UCSD-AML1 (cell line): ENCODE measurements at regions not wholly inside any gene's neighbourhood (a gene's known extent, or its start where the extent isn't known, plus 50 kb on each side); places are given as distances from the start of the nearest gene placed in this dataset.
A peak's percentile ranks its signal among the peaks of the same experiment; 100 is the strongest.

Experiments used
- DNase-seq: peaks from one replicate; lab custom pipeline; 2025; ENCODE audit not compliant: unreplicated experiment; lab: John Stamatoyannopoulos, UW

DNA sequence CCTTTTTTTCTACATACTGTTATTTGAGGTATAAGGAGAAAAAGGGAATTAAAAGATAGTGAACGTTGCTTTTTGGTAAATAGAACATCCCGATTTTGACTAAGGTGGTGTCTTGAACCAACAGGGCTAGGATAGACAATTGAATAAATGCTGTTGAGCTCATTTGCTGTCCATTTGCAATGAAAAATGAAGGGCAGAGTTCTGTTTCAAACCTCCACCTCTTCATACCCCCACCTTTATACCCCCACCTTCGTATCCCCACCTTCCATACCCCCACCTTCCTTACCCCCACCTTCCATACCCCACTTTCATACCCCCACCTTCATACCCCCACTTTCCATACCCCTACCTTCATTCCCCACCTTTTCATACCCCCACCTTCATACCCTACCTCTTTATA is 93.4 kb upstream of the NAA20 start:
- DNase-seq = no peak

DNA sequence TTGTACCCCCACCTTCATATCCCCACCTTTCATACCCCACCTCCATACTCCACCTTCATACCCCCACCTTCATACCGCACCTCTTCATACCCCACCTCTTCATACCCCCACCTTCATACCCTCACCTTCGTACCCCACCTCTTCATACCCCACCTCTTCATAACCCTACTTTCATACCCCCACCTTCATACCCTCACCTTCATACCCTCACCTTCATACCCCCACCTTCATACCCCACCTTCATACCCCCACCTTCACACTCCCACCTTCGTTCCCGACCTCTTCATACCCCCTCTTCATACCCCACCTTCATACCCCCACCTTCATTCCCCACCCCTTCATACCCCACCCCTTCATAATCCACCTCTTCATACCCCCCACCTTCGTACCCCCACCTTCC is 92.9 kb upstream of the NAA20 start:
- DNase-seq = no peak

DNA sequence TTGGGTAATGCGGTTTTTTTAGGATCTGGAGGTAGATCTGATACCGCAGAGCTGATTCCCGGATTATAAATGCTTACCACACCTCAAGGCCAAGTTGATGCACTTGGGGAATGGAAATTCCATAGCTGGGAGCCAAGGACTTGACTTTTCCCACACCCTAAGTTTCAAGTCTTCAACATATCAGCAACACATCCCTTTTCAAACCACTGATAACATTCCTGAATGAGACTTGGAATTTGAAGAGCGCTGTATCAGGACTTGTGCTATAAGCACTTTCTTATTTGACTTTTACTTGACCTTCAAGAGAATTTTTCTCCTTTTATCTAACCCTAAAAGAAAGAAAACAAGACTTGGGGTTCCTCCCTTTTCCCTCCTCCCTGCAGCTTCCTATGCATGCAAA is 90.6 kb upstream of the NAA20 start:
- DNase-seq = no peak

DNA sequence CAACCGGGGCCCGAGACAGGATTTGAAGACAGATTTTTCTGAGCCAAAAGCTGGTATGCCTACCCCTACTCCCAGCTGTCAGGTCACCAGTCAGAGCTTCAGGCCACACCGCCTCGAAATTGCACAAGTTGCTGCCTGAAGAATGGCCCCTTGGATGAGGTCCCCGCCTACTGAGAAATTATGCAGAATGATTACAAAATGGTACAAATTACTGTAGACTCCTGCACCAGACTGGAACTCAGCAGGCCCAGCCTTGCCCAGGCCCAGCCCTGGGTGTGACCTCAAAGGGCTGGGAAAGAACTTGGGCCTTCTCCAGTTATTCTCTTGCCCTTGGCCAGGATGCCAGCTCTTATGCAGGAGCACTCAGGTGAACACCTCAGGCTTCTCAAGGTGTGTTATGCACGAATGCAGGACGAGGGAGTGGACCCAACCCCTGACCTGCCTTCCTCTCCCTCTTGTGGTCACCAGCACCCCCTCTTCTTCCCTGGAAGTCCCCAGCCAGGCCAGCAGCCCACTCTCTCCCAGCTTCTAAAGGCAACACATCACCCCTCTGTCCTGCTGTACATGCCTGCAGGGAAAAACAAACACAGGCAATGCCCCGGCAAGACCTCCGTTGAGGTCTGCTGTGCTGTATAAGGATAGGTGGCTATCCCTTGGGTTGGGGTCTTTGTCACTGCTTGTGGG is 88.7 kb upstream of the NAA20 start:
- no peak for DNase-seq

DNA sequence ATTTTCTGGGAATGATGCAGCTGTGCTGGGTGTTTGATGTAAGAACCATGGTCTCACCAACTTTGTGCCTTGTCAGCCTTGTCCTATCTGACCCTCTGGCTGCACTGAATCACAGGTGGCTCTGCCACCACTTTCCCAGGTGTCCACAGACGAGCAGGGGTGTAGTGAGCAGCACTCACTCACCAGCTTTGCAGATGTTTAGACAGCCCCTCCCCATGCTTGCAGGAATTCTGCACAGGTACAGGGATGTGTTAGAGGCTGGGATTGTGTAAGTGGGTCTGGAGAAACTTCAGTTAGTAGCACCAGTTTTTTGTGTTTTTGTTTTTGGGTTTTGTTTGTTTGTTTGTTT is 88.2 kb upstream of the NAA20 start:
- no peak for DNase-seq

DNA sequence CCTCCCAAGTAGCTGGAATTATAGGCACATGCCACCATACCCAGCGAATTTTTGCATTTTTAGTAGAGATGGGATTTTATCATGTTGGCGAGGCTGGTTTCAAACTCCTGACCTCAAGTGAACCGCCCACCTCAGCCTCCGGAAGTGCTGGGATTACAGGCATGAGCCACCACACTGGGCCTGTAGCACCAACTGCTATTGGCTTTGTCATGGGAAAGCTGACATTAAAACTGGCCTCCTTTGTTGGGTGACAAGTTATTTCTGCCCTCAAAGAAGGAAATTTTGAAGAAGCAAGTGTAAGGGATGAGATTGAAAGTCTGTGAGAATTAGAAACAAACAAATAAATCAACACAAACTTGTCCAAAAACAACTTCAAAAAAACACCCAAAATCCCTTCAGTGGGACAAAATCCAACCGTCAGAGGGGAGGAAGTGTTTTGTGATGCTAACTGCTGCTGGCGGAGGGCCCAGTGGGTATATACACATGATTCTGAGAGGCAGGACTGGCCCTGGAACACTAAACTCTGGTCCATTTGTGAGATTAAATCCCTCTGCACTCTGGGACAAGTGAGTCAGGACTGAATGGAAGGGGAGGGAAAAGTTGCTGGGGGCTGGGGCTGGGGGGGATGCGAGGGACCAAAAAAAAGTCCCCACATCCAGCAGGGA is 87.5 kb upstream of the NAA20 start:
- no peak for DNase-seq

DNA sequence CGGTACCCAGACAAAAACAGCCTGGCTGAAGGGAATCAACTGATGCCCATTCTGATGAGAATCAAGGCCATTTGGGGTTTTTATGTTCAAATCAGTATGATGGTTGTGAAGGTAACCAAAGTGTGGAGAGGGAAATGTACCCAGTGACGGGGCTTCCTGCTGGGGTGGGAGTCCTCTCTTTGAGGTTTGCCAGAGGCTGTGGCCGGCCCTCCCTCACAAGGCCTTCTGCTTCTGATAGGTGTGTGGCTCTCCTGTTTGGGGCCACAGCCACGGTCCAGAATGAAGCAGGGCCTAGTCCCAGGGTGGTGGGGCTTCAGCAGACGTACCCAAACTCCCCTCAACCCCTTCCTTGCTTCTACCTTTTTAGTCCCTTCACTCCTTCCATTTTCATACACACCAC is 86.7 kb upstream of the NAA20 start:
- no peak for DNase-seq

DNA sequence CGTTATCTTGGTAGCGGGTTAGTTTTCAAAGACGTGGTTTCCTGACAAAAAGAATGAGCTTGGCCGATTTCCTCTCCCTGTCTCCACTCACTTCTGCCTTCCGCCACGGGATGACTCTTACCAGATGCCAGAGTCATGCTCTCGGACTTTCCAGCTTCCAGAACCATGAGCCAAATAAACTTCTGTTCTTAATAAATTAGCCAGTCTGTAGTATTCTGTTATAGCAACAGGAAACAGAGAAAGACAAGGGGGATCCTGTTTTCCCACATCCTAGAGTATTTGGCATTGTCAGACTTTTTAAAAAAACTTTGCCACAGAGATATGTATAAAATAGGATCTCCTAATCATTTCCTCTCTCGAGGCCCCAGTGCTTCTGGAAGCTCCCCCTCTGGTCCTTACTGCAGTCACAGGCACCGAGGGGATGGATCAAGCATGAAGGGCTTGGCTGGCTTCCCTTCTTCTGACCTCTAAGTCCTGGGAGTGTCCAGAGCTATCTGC is 84.9 kb upstream of the NAA20 start:
- peak; percentile 22 for DNase-seq

DNA sequence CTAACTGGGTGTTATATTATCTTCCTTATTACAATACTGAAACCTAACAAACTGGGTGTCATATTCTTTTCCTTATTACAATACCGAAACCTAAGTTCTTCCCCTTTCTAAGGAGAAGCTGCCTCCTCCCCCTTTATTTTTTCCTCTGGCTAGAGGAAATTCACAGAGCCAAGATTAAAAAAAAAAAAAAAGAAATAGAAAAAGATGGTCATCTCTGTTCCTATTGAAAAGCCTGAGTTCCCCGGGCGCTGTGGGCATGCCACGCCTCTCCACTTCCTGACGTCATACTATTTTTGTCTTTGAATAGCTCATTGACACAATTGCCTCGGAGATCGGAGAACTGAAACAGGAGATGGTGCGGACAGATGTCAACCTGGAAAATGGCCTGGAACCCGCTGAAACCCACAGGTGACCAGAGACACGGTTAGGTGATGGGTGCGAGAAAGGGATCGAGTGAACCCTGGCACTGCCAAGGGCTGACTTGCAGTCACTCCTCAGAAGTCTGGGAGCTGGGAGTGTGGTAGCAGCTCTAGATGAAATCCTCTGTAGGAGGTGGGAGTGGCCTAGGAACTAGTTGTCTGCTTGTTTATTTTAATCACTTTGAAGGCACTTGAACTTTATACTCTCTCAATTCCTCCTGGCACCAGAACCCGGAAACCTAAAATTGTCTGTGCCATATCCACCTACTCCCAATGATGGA is 82.2 kb upstream of the NAA20 start:
- peak; percentile 64 for DNase-seq

DNA sequence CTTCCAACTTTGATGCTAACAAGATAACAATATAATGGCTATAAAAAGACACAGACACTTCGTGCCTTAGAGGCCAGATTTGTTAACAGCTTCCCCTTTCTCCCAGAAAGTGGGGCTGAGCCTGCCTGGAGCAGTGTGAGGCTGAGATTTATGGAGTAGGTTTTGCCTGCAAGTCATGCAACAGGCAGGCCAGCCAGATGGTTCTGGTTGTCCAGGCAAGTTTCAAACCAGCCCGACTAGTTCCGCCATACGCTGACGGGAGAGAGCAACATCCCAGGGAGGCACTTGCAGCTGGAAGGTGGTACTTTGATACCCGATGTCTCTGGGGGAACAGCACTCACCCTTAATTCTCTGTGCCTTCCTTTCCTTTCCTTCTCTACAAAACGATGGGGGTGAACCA is 81.3 kb upstream of the NAA20 start:
- no peak for DNase-seq

DNA sequence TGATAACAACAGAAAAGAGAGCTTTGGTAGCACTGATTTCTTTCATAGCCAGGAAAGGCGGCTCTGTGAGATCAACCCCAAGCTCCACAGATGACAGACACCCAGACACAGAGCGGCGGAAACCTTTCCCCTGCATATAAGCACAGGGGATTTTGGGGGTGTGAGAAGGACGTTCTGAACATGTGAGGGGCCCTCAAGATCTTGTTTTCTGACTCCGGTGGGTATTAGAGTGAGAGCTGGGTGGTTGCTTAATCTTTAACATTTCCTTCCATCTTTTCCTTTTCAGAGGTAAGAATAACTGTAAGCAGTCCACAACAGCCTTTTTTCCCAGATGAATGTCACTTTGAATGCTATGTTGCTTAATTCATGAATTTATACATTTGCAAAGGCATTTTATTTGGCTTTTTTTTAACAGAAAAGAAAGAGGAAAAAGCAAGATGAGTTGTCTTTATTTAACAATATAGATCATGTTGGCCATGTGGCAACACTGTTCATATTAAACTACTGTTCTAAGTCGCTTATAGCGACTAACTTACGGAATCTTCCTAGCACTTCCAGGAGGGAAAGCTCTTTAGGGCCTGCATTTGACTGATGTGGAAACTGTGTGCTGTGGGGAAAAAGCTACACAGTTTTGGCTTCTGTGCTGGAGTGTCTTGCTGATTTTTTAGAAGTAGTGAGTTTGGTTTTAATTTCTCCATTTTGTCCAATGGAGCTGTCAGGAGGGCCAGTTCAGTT is 80.5 kb upstream of the NAA20 start:
- no peak for DNase-seq

DNA sequence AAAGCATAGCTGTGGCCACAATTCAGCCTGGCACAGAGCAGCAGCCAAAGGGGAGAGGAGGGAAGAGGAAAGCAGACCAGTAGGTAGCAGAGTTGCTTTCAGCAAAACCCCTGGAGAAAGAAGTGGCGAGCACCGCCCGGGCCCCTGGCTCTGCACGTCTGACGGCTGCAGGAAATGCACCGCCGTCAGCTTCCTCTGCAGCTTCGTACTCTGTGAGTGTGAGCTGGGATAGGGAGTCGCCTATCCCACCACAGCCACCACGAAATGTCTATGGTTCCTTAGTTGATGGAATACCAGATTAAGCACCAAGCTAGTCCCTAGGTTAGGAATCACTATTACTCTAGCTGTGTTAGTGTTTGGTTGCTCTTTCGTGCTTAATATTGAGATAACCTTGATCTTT is 79.9 kb upstream of the NAA20 start:
- peak; percentile 63 for DNase-seq

DNA sequence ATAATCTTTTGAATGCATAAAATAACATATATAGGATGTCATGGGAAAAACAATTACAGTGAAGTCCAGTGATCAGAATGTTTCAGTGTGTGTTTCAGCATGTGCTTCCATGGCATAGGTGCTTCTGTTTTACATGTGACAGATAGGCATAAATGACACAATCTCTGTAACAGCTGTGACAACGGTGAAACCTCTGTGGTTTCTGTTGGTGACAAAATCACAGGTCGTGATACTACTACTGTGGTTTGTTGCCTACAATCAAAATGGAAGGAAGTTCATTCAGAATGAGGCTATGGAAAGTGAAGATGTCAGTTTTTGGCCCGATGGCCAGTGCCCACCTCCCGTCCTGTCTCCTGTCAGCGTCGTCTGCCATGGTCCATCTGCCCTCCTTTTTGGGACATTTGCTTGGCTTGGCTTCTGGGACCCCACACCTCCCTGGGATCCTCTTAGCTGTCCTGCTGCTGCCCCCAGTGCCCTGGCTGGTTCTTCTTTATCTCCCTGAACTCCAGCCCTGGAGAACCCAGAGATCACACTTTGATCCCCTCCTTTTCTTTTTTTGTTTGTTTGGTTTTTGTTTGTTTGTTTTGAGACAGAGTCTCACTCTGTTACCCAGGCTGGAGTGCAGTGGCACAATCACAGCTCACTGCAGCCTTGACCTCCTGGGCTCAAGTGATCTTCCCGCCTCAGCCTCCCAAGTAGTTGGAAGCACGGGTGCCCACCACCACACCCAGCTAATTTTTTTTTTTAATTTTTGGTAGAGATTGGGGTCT is 79.3 kb upstream of the NAA20 start:
- DNase-seq = no peak

DNA sequence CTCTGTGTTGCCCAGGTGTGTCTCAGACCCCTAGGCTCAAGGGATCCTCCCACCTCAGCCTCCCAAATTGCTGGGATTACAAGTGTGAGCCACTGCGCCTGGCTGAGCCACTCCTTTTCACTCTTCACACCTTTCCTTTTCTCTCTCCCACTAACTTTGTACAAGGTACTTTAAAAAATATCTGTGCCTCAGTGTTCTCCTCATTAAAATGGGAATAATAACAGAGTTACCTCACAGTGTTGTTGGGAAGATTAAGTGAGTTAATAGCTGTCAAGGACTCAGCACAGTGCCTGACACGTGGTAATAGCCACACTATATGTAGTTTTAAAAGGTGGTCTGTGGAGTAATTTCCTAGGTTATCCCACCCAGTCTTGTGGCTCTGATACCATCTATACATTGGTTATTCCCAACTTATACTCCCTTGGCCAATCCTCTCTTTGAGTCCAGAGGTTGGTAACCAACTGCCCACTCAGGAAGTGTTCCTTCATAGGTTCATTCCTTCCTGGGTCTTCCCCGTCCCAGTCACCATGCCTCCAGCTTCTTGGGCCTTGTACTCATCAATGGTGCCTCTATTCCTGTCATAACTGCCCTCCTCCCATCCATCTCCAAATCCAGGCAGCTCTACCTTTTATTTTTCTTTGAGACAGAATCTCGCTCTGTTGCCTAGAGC is 78.6 kb upstream of the NAA20 start:
- DNase-seq = no peak

DNA sequence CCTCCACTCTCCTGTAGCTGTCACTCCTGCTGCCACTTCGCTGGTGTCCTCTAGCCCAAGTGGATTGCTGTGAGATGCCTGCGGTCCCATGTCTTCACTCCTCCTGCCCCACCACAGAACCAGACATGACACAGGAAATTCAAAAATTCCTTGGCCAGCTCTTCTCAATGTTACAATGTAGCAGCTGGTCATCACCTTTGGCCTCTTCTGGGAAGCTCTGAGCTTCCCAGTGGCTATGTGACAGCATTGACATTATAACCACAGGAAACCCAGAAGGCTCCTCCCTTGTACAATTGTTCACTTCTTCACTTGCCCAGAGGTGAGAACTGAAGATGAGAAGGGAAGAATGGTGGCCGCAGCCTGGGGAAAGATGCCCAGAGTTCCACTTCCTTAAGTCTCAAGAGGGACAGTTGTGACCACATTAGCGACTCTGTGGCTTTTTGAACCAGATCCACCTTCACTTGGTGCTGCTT is 76.1 kb upstream of the NAA20 start:
- no peak for DNase-seq

DNA sequence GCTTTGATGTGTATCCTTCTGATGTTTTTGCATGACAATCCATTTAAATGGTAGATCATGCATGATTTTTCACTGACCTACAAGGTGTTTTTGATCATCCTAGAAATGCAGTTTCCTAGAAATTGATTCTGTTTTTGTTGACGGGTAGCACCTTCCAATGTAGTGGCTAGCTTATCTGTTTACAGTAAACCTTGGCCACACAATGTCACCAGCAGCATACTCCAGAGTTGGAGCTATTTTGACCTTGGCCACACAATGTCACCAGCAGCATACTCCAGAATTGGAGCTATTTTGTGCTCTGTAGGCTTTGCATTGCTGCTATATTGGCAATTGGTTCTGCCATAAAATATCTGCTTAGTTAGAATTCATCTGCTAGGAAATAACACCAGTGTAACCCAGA is 74.6 kb upstream of the NAA20 start:
- no peak for DNase-seq

DNA sequence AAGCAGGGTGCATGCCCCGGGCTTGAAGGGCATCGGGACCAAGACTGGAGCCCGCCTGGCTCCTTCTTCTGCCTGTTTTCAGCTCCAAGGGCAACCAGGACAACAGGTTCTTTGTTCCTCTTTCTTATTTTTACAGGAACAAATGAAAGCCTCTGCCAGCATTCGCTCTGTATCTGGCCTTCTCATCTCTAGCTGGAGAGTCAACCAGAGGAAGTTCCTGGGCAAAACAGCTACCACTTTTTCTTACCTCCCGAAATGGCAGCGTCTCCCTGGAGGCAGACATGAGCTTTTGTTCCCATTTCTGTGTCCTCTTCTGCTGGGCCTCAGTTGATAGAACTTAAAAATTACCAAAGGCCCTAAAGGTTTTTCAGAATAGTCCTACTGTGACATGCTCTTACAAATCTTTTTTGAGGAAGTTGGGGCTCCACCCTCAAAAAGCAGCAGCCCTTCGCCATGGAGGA is 74.1 kb upstream of the NAA20 start:
- DNase-seq = peak; percentile 39

DNA sequence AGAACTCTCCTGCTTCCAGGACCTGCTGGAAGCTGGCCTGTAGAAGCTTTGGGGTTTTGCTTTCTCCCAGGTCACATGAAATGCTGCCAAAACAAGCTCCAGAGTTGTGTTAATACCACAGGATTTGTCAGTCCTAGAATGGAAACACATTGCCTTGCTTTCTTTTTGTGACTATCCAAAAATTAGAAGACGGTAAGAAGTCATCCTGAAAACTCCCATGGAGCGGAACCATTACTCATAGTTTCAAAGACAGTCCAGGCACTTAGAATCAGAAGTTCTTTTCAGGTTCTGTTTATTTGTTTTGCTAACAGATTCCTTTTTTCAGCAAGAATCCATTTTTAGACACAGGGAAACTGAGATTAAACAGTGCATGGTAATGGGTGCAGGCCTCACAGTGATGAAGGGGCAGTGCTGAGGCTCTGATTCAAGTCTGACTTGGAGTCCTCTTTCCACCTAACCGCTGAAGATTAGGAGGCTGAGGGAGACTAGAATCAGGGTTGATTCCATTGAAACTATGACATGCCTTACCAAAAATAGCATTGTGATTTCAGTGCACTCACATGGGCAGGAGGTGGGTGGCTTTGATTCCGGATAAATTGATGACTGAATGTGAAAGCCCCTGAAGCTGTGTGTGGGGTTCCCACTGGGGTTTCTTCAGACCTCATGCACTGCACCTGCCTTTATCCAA is 72.2 kb upstream of the NAA20 start:
- DNase-seq = no peak
